MM.1S (cell line): ENCODE measurements at regions not wholly inside any gene's neighbourhood (a gene's known extent, or its start where the extent isn't known, plus 50 kb on each side); places are given as distances from the start of the nearest gene placed in this dataset.

Source experiments
- CTCF ChIP-seq: fragments of 300-600 bp; sonication (generic); IDR thresholded peaks from 2 replicates; pipeline ENCODE4 v1.5.1; 2016; ENCODE audit warnings: antibody characterized with exemption, low read length, mixed read lengths
- EZH2 ChIP-seq: fragments of 300-600 bp; sonication (generic); optimal IDR thresholded peaks from 2 replicates; pipeline ENCODE3; 2017; ENCODE audit warnings: low read depth, mild to moderate bottlenecking, antibody characterized with exemption, low read length, mixed read lengths

DNA sequence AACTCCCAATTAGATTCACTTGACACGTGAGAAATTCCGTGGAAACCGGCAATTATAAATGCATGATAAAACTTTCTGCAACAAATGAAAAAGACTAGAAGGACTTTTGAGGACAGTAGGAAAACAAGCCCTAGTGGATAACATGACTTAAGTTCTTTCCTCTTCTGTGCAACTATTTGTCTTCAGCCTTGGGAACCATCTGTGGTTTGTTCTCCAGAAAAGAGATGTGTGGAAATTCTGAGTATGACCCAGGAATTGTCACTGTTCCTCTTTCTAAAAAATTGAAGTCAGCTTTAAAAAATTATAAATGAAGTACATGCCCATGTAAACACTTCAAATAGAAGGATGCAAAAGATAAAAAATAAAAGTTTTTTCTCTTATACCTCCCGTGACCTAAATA, 128.6 kb upstream of the SVIL start:
- TF ChIP-seq CTCF (no peak), EZH2 (no peak)
